K562 (cell line): ENCODE measurements at regions not wholly inside any gene's neighbourhood (a gene's known extent, or its start where the extent isn't known, plus 50 kb on each side); places are given as distances from the start of the nearest gene placed in this dataset.

Source experiments
- ATAC-seq: fragments of 200-7000 bp; cut with Tn5 transposase; 3 replicates; pipeline ENCODE4 v1.9.1; 2020; ENCODE audit warnings: moderate library complexity
- BruUV-seq: library from RNA; stranded (reverse); fragments of 400-500 nt; replicated peaks from 2 replicates; lab custom pipeline; 2021; lab: Mats Ljungman, UMichigan
- CTCF ChIA-PET: fragments of 300-600 bp; formaldehyde crosslinking; extraction: SDS; loops from one replicate; lab custom pipeline; 2021; ENCODE audit warnings: low intra/inter-chr PET ratio; lab: Yijun Ruan, JAX
- POLR2A ChIA-PET: fragments of 300-600, 350-650 bp; sonication (Branson Sonifier 250); formaldehyde crosslinking; extraction: SDS; loops from one replicate; lab custom pipeline; 2021; ENCODE audit warnings: antibody characterized with exemption, inconsistent platforms; lab: Yijun Ruan, JAX
- DNase-seq, 4 experiments: peaks; one replicate each; pipeline versions ENCODE4 v3.0.0 to v3.0.0-alpha.2; 2011 to 2018; ENCODE audit warnings: low spot score in 3 of 4, mixed read lengths in 3 of 4; ENCODE audit errors: extremely low read depth in 1 of 4
- FAIRE-seq: peaks from 2 replicates; lab custom pipeline; 2011; peaks lifted over from hg19 to GRCh38; lab: Jason Lieb, UNC
- H2AFZ ChIP-seq: 2 replicates; pipeline ENCODE4 v1.6.0; 2011; ENCODE audit warnings: low read depth, low read length, control low read depth, inconsistent platforms
- H3K27ac ChIP-seq: fragments of 200-600 bp; 3 replicates; pipeline ENCODE4 v1.8.0; 2011; ENCODE audit warnings: low read depth, mild to moderate bottlenecking, control low read depth, inconsistent platforms, low read length, moderate library complexity, mixed read lengths; ENCODE audit errors: extremely low read depth
- H3K27me3 ChIP-seq, 2 experiments: fragments of 300-600 bp in 1 of 2; 2 replicates in 1 of 2; 3 replicates in 1 of 2; pipeline versions ENCODE4 v1.6.0 to v1.8.0; 2011; ENCODE audit warnings: inconsistent platforms in 2 of 2, low read length in 2 of 2, mild to moderate bottlenecking in 1 of 2, mixed read lengths in 1 of 2, moderate library complexity in 1 of 2; ENCODE audit not compliant: control insufficient read depth in 2 of 2, insufficient read depth in 2 of 2
- H3K36me3 ChIP-seq: fragments of 300-600 bp; 3 replicates; pipeline ENCODE4 v1.8.0; 2011; ENCODE audit warnings: mild to moderate bottlenecking, low read length, inconsistent platforms; ENCODE audit not compliant: control insufficient read depth, insufficient read depth
- H3K4me1 ChIP-seq, 2 experiments: fragments of 200-600 bp in 1 of 2; replicated peaks in 1 of 2; 2 replicates in 1 of 2; 3 replicates in 1 of 2; pipeline versions ENCODE4 v1.5.1 to v1.8.0; 2011; ENCODE audit warnings: inconsistent platforms in 2 of 2, low read length in 2 of 2, mild to moderate bottlenecking in 1 of 2, mixed read lengths in 1 of 2, moderate library complexity in 1 of 2; ENCODE audit not compliant: control insufficient read depth in 2 of 2, insufficient read depth in 2 of 2
- H3K4me2 ChIP-seq: 2 replicates; pipeline ENCODE4 v1.6.1; 2011; ENCODE audit warnings: low read length, control low read depth, inconsistent platforms, mixed read lengths; ENCODE audit not compliant: insufficient read depth
- H3K4me3 ChIP-seq: fragments of 200-600 bp; sonication (generic), shearing (Covaris generic); 2 replicates; pipeline ENCODE4 v1.5.1; 2016; ENCODE audit warnings: control low read depth, inconsistent platforms
- H3K79me2 ChIP-seq: fragments of 200-600 bp; 3 replicates; pipeline ENCODE4 v1.8.0; 2011; ENCODE audit warnings: low read length, inconsistent platforms; ENCODE audit not compliant: control insufficient read depth, insufficient read depth
- H3K9ac ChIP-seq, 2 experiments: 2 replicates each; pipeline versions ENCODE4 v1.6.0 to v1.6.1; 2011; ENCODE audit warnings: low read depth in 2 of 2, low read length in 2 of 2, control low read depth in 1 of 2, inconsistent platforms in 1 of 2, mild to moderate bottlenecking in 1 of 2, mixed read lengths in 1 of 2; ENCODE audit not compliant: insufficient read depth in 1 of 2
- H3K9me1 ChIP-seq: one replicate; pipeline ENCODE4 v1.6.0; 2011; ENCODE audit warnings: inconsistent platforms, mild to moderate bottlenecking, low read length, moderate library complexity; ENCODE audit not compliant: control insufficient read depth, insufficient read depth
- H3K9me3 ChIP-seq: replicated peaks from 2 replicates; pipeline ENCODE4 v1.5.1; 2011; ENCODE audit warnings: low read depth, low read length, inconsistent platforms; ENCODE audit not compliant: control insufficient read depth, insufficient read depth
- H4K20me1 ChIP-seq: replicated peaks from 2 replicates; pipeline ENCODE4 v1.6.1; 2011; ENCODE audit warnings: low read length, inconsistent platforms, mixed read lengths; ENCODE audit not compliant: control insufficient read depth, insufficient read depth
- ATF4 ChIP-seq: fragments of 450-650 bp; formaldehyde crosslinking; IDR thresholded peaks from 2 replicates; pipeline ENCODE4 v1.4.0; 2022; ENCODE audit warnings: mild to moderate bottlenecking, moderate library complexity
- CREM ChIP-seq: IDR thresholded peaks from 2 replicates; pipeline ENCODE4 v1.6.1; 2014; ENCODE audit warnings: antibody characterized with exemption, low read depth
- DNMT1 ChIP-seq: fragments of 450-650 bp; IDR thresholded peaks from 2 replicates; pipeline ENCODE4 v1.6.1; 2016; ENCODE audit warnings: antibody characterized with exemption, mild to moderate bottlenecking
- HOMEZ ChIP-seq: fragments of 250-450 bp; sonication (Bioruptor Pico); IDR thresholded peaks from 2 replicates; pipeline ENCODE4 v1.4.0; 2020; ENCODE audit warnings: mild to moderate bottlenecking, moderate library complexity
- PBX2 ChIP-seq, 2 experiments: IDR thresholded peaks in 1 of 2; conservative IDR thresholded peaks in 1 of 2; 2 replicates each; pipeline ENCODE4 v1.6.1; 2016; ENCODE audit warnings: low read depth in 2 of 2, mild to moderate bottlenecking in 1 of 2, missing compliant biosample characterization in 1 of 2, missing genetic modification characterization in 1 of 2, moderate library complexity in 1 of 2
- SPI1 ChIP-seq: IDR thresholded peaks from 2 replicates; pipeline ENCODE4 v1.6.1; 2011; ENCODE audit warnings: low read depth, low read length, control low read depth, borderline replicate concordance
- SREBF1 ChIP-seq: fragments of 150-350 bp; IDR thresholded peaks from 2 replicates; pipeline ENCODE4 v1.6.1; 2014; ENCODE audit warnings: antibody characterized with exemption, low read depth, low read length, borderline replicate concordance
- TCF15 ChIP-seq: fragments of 250-450 bp; sonication (Bioruptor Pico); IDR thresholded peaks from 2 replicates; pipeline ENCODE4 v1.8.0; 2022; ENCODE audit warnings: moderate library complexity, mild to moderate bottlenecking, inconsistent platforms
- TFE3 ChIP-seq: fragments of 450-650 bp; formaldehyde crosslinking; IDR thresholded peaks from 2 replicates; pipeline ENCODE4 v1.4.0; 2020; ENCODE audit warnings: mild to moderate bottlenecking, mixed read lengths
- TRIM28 ChIP-seq: fragments of 450-650 bp; IDR thresholded peaks from 2 replicates; pipeline ENCODE4 v1.6.1; 2017
- U2AF1 ChIP-seq: fragments of 200-400 bp; formaldehyde crosslinking; optimal IDR thresholded peaks from 2 replicates; pipeline ENCODE3; 2017; ENCODE audit warnings: mild to moderate bottlenecking, low read depth, low read length, moderate library complexity
- XRCC4 ChIP-seq: IDR thresholded peaks from one replicate; pipeline ENCODE4 v1.6.1; 2011; ENCODE audit not compliant: insufficient read depth, insufficient read length; ENCODE audit errors: extremely low read depth
- ZNF274 ChIP-seq: IDR thresholded peaks from 2 replicates; pipeline ENCODE4 v1.6.1; 2011; ENCODE audit warnings: low read depth, mild to moderate bottlenecking, low read length, moderate library complexity, borderline replicate concordance
- ZNF830 ChIP-seq: fragments of 250-450 bp; sonication (Bioruptor Pico); IDR thresholded peaks from 2 replicates; pipeline ENCODE4 v1.5.0; 2021; ENCODE audit warnings: mild to moderate bottlenecking
- ZSCAN32 ChIP-seq: fragments of 450-650 bp; formaldehyde crosslinking; IDR thresholded peaks from 2 replicates; pipeline ENCODE4 v1.4.0; 2020; ENCODE audit warnings: mild to moderate bottlenecking, moderate library complexity
- WGBS: fragments of 100-300 bp; shearing (Covaris generic); methylation state at CpG from one replicate; pipeline ENCODE4 v1.1.6; 2016; ENCODE audit warnings: low coverage, mixed read lengths; ENCODE audit not compliant: insufficient coverage; ENCODE audit errors: missing lambda C conversion rate; 5-methylcytosine and 5-hydroxymethylcytosine counted together
- in situ Hi-C: fragments of 300-500 bp; cut with MboI; formaldehyde crosslinking; loops from 4 replicates; pipeline ENCODE4 v1.15.0; 2018; ENCODE audit warnings: inconsistent platforms, mixed read lengths
- intact Hi-C: fragments of 100-400 bp; cut with micrococcal nuclease; formaldehyde crosslinking; loops from 2 replicates; pipeline ENCODE4 v1.14.2; 2022

- no peaks in the 10 kb centered on the region for H3K9me3 ChIP-seq
- no peaks in the 10 kb centered on the region for H3K36me3 ChIP-seq
- H3K4me3 ChIP-seq: no peak overlapping the region
- 5% methylated on average over 3 of the region's 3 CpGs for WGBS
- H3K27me3 ChIP-seq: no peaks in the 10 kb centered on the region
- H3K9me1 ChIP-seq: no peaks in the 10 kb centered on the region
- POLR2A ChIA-PET: no interaction called here
- no peaks in the 10 kb centered on the region for H3K79me2 ChIP-seq
- no peak overlapping the region for H3K4me2 ChIP-seq
- H3K4me1 ChIP-seq: no peaks in the 10 kb centered on the region
- no peak overlapping the region for H2AFZ ChIP-seq
- CTCF ChIA-PET: interaction anchor here (0.6 kb wide), 1 partner anchor 509 kb away, joined by 3 read pairs; no protein-coding TSS in a partner anchor
- no TSS peak for BruUV-seq
- no peak for ATAC-seq
- no peaks in the 10 kb centered on the region for H4K20me1 ChIP-seq
- no peak overlapping the region for H3K27ac ChIP-seq
- in situ Hi-C loops (no loop called here), intact Hi-C loops (no loop called here)
- DNase-seq: no peak
- FAIRE-seq: no peak
- H3K9ac ChIP-seq: no peak overlapping the region
- no peak for TF ChIP-seq SREBF1
- TF ChIP-seq PBX2 (CRISPR knock-in tag; IDR thresholded peaks at IDR 0.05; ENCODE audit: low read depth): no peak
- no peak for TF ChIP-seq PBX2 (tag; conservative IDR thresholded peaks at IDR 0.05; ENCODE audit: low read depth)
- no peak for TF ChIP-seq TFE3 (CRISPR knock-in tag)
- no peak for TF ChIP-seq ATF4 (CRISPR knock-in tag)
- no peak for TF ChIP-seq TRIM28
- TF ChIP-seq ZSCAN32: no peak
- TF ChIP-seq ZNF830 (CRISPR knock-in tag): no peak
- no peak for TF ChIP-seq HOMEZ (CRISPR knock-in tag)
- no peak for TF ChIP-seq ZNF274
- TF ChIP-seq XRCC4: no peak
- TF ChIP-seq CREM: no peak
- no peak for TF ChIP-seq TCF15 (CRISPR knock-in tag)
- TF ChIP-seq U2AF1: no peak
- no peak for TF ChIP-seq SPI1
- no peak for TF ChIP-seq DNMT1
Observed at GRCh38 chr2:145975406-145975805, 1455.5 kb upstream of the ZEB2 start.
